ENCODE measurements at regions not wholly inside any gene's neighbourhood (a gene's known extent, or its start where the extent isn't known, plus 50 kb on each side); places are given as distances from the start of the nearest gene placed in this dataset.
"Not testable (repeated sequence)": the region's sequence is repeated elsewhere in the genome, so short reads cannot be mapped to it uniquely, and the experiment has no call there.

DNA sequence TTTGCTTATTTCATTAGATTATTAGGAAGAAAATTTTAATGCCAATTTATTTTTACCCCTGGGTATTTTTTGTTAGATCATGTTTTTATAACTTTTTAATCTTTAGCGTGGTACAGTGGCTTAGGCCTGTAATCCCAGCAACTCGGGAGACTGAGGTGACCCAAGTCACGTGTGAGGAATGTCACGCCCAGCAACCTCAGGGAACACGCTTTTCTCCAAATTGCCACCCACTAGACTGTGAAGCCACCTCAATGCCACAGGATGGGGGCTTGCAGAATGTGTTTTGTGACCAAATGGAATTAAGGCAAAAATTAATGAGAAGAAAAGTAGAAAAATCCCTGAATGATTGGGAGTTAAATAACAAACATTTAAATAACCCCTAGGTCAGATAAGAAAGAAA is 141.8 kb downstream of the LAT start:
- DNase-seq: no peak

DNA sequence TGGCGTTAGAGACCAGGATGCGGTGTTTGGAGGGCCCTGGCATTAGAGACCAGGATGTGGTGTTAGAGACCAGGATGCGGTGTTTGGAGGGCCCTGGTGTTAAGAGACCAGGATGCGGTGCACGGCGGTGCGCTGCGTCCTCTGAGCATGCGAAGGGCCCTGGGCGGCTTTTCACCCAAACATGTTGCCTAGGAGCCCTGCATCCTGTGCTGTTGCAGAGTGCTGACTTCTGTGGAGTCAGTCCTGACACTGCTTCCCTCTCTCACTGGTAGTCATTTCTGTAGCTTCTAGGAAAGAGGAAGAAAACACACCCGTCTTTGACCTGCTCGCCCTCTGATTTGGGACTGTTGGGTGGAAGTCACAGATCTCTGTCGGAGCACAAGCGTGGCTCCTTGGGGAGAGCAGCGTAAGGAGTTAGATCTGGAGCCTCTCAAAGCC is 141.2 kb downstream of the LAT start:
- DNase-seq: no peak

DNA sequence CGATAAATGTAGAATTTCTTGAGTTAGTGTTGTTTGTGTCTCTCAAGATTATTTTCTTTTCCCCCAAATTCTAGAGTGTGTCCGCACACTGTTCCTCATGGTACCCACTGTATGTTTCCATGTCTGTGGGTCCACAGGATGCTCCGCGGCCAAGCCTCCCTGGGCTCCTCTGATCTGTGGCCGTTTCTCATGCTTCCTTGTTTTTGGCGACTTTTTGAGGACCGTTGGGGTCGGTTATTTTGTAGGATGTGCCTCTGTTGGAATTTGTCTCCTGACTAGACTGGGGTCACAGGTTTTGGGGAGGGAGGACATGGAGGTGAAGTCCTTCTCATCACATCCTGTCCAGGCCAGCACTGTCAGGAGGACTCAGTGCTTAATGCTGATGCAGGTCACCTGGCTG is 140.0 kb downstream of the LAT start:
- no peak for DNase-seq

DNA sequence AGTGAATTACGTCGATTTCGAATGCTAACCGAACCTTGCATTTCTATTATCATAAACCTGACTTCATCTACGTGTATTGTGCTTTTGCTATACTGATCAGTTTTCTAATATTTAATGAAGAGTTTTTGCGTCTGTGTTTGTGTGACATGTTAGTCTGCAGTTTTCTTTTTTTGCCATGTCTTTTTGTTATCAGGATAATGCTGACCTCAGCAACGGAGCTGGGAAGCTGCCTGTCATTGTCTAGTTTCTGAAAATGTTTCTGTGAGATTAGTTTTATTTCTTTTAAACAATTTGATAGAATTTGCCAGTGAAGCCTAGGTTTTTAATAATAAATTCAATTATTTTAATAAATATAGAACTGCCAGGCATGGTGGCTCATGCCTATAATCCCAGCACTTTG is 139.3 kb downstream of the LAT start:
- not testable (repeated sequence) for DNase-seq

DNA sequence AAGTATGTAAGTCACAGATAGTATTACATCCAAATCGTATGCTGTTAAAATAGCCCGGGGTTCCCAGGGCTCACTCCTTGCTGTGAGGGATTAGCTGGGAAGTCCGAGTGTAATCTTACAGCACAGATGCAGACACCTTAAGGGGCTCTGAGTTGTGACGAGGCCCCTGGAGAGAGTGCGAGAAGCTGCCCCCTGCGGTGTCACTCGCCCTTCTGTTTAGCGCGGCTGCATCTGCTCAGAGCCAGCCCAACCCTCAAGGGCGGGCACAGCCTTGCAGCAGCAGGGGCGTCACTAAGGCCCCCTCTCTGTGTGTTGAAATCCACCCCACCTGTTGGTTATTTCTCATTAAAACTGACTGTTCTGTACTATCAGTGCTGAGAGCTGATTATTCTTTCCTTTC is 135.8 kb downstream of the LAT start:
- not testable (repeated sequence) for DNase-seq

DNA sequence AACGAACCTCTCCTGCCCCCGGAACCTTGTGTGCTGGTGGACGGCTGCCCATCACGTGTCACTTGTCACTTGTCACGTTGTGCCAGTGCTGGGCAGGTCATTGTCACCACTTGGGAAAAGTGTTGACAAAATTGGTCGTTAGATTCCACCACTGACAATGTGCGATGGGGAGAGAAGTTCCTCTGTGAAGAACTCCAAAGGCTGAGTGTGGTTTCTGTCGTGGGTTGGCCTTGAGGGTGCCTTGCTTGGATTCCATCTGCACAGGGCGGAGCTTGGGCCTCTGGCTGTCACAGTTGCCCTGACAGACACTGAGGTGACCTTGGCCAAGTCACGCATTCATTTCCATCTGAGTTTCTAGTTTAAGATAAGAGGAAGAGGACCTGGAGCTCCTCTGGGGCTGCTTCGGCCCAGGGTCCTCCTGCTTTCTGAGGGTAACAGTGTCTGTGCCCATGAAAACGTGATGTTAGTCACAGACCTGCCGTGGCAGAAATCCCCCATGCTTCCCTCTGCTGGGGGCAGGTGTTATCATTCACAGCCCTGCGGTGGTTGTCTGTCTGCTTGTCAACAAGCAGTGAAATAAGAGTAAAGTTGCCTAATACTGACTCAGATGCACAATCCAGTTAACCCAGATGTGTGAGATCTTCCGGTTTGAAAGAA is 133.6 kb downstream of the LAT start:
- DNase-seq: not testable (repeated sequence)

DNA sequence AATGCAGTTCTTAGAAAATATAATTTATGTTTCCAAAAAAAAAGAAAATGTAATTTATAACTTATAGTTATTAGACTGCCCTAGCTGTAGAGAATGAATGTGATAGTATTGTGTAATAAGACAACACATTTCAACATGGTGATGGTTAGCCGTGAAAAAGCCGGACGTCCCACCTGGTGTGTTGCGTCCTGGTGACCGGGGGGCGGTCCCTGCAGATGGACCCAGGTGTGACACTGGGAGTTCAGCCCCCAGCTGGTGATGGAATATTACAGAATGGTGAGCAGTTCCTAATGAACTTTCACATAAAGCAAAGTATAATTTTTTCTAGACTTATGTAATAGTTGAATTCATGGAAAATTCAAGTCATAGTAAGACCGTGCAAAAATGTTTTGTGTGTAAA is 132.8 kb downstream of the LAT start:
- DNase-seq: no peak

DNA sequence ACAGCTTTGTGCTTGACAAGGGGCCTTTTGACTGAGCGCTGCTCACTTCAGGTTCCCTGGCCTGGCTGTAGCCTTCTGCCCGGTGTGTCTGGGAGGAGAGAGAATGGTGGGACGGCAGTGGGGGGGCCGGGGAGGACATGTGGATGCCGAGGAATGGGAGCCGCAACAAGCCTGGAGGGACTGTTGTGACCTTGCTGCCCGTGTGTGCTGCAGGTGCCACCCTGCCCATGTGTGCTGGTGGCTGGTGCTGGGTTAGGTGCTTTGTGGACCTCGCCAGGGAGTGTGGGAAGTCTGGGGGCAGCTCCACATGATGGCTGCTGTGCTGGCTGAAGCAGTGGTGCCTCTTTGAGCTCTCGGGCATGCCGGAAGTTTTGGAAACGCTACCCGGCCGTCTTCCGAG is 132.1 kb downstream of the LAT start:
- no peak for DNase-seq

DNA sequence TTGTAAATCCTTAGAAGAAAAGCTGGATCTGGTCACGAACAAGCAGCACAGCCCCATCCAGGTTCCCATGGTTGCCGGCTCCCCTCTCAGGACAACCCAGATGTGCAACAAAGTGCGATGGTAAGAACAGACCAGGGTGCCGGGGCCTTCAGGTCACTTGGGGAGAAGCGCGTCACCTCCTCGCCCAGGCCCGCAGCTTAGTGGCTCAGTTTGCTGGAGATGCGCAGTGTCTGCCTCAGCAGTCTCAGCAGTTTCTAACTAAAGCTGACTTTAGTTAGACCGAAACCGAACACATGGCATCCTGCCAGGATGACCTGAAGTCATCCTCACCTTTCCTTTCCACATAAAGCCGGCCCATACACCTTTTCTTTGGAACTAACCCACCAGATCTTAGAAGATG is 131.4 kb downstream of the LAT start:
- not testable (repeated sequence) for DNase-seq

DNA sequence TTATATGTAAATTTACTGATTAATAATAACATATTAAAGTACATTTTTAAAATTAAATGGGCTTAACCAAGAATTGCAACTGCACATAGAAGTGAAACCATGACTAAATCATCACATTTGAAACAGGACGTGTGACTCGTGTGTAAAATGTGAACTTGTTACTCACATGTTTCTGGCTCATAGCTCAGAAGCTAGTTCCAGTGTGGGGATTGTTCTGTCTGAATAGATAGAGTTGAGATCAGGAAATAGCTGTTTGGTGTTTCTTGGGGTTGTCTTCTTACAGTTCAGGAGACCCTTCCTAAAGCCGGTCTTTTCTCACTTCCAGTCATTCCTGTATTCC is 130.9 kb downstream of the LAT start:
- not testable (repeated sequence) for DNase-seq

DNA sequence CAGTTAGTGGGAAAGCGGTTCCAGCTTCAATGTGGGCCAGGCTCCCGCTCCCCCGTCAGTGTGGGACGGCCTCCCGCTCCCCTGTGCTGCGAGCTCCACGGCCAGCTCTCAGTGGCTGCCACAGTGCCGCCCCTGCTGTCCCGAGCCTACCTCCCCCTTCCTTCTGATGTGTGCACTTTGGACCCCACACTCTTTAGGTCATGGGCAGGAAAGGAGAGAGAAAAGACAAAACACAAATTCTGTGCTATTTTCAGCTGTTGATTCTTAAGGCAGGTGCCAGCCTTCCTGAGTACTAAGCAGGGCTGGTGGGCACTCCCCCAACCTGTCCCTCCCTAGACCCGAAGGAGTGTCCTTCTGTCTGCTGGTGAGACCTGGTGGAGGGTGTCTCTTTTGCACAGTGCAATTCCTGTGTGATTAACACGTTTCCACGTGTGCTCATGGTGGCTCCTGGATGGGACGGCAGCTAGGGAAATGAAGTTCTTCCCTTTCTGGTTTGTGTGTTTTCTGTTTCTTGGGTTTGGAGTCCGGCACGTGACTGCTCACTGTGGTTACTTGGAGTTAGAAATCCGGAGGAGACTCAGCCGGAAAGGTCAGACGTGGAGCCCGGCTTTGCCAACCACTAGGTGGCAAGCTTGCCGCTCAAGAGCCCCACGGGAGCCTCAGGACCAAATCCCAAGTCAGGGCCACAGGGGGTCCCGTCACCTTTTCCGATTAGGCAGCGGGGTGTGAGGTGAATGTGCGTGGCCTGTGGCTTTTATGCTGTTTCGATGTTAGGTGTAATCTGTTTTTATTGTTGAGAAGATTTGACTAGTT is 130.3 kb downstream of the LAT start:
- not testable (repeated sequence) for DNase-seq

DNA sequence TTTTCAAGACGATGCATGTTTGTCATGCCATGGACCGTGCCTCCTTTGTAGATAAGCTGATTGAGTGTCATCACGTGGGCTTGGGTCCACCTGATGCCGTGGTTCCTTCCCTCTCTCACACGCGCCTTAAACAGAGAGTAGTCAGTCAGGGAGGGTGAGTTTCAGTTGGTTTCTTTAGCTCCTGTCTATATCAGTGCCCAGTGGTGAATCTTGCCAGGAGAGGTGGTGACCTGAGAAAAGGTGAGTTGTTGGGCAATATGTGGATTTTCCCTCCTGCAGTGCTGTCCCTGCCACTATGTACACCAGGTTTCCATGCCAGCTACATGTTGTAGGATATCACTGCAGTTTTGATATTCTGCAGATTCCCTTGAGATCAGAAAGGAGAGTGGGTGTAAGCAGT is 129.7 kb downstream of the LAT start:
- no peak for DNase-seq

DNA sequence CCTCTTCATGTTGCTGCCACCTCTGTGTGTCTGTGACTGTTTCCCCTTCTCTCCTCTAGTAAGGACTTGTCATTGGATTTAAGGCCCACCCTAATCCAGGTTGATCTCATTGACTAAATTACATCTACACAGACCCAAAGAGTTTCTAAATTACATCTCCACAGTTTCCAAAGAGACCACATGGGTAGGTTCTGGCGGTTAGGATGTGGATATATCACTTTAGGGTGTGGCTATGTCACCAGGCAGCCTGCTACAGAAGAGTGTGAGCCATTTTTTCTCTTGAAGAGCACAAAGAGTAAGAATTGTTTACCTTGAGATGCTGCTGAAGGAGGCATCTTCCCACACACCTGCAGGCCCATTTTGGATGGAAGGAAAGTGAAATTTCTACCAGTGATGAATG is 128.6 kb downstream of the LAT start:
- DNase-seq: not testable (repeated sequence)

DNA sequence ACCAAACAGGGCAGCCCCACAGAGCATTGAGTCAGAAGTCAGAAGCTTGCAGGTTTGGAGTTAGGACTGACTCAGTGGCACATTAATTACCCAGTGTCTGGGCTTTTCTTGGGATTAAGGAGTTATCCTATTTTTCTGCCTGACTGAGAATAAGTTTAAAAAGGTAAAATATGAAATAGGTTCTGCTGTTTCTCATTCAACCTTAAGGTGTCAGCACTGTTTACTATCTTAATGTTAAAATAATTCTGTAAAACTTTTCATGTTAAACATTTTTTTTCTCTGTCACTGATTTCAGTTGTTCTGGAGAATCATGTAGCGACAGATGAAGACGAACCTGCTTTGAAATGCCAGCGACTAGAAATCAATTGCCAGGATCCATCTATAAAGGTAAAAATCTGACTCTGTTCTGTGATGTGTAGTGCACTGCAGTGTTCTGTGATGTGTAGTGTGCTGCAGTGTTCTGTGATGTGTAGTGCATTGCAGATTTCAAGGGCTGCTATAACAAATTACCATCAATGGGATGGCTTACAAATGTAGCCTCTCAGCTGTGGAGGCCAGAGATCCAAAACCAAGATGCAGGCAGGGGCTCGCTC is 128.0 kb downstream of the LAT start:
- DNase-seq: no peak

DNA sequence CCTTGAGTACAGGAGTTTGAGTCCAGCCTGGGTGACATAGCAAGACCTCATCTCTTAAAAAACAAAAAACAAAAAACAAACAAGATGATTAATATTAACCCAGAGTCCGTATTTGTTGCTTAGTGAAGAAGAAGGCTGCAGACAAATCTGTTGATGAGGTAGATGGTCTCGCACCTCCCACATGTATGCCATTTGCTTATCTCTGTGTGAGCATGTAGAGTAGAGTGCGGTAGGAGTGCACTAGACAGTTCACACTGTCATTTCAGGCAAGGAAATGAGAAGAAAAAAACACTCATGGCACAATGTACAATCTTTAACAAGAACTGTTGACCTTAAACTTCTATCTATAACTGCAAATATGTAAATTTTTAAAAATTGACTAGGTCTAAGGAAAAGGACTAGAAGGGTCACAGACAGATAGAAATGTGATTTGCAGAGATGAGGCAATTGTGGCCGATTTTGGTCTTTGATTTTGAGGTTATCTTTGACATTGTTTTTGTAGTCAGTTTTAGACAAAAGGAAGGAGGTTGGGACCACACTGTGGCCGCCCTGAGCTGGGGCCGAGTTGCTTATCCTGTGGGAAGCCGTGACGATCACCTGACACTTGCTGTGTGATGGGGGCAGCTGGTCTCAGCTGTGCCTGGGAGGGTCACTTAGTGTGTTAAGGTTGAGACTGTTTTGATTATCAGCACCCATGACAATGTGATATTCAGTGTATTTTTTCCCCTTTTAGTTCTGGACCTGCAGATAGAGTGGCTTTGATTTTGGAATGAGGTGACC is 127.2 kb downstream of the LAT start:
- not testable (repeated sequence) for DNase-seq

DNA sequence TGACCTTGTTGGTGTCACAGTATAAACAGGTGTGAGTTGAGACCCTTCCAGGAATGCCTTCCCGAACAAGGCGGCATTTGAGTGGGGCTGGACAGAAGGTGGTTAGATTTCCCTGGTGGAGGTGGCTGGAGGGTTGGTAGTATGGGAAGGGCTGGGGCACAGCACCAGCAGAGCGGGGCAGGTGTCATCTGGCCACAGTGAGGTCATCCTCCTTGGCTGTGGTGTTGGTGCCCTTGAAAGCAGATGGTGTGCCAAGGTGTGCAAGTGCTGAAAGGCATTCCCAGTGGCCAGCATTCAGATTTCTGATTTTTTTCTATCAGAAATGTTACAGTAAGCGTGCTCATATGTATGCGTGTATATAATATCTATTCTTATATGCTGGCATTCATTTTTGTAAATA is 126.6 kb downstream of the LAT start:
- no peak for DNase-seq

DNA sequence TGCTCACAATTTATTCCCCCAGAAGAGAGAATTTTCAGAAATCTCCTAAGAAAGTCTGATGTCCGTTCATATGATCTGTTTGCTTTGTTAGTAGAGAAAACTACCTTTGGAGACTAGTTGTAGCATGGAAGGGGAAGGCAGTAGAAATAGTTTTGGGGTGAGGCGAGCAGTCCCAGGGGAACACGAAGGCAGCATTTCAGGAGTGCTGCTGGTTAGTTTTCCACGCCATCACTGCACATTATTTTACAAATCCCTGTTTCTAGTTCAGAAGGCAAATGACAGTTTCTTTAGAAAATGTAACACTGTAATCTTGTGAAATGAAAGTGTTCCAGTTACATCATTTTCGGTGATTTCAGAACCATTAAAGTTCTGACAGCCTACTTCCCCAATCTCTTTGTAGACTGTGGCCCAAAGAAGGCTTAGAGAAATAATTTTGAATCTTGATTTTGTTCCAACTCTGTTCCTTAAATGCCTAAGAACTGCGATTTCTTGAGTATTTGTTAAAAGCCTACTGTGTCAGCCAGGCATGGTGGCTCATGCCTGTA is 123.8 kb downstream of the LAT start:
- DNase-seq: not testable (repeated sequence)

DNA sequence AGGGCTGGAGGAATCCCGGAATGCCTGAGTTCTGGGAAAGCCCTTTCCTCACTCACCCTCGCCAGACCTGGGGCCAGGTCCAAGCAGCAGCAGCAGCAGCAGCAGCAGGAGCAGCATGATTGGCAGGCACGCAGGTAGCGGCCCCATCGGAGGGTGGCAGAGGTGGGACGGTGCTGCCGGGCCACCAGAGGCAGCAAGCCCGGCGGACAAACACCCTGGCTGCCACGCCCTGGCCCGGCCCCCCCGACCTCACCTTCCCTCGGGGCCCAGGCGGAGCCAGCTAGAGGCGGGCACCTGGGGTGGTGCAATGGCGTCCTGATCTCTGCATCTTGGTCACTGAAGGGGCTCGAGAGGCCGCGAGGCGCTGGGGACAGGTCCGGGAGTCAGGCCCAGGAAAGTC is 122.4 kb downstream of the LAT start:
- no peak for DNase-seq

DNA sequence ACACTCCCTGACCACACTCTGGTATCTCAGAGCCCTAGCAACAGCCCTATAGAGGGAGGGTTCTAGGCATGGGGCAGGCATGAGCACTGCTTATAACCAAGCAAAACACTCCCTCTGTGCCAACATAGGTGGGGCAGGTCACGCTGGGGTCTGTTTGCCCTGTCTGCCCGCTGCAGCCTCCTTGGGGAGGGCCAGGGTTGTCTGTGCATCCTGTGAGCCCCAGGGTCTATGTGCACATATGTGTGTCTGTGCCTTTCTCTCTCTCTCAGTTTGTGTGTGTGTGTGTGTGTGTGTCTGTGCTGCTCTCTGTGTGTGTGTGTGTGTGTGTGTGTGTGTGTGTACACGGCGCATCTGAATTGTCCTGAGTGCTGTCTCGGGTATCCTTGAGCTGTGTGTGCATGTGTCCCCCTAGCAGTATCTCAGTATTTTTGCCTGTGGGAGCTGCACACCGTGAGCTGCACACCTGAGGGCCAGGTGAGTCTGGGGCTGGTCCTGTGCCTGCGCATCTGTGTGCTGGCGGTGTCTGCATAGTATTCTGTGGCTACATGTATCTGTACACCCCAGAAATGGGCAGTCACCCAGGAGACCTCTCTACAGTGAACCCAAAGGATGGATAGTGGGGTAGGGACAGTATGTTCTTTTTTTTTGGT is 121.5 kb downstream of the LAT start:
- not testable (repeated sequence) for DNase-seq

DNA sequence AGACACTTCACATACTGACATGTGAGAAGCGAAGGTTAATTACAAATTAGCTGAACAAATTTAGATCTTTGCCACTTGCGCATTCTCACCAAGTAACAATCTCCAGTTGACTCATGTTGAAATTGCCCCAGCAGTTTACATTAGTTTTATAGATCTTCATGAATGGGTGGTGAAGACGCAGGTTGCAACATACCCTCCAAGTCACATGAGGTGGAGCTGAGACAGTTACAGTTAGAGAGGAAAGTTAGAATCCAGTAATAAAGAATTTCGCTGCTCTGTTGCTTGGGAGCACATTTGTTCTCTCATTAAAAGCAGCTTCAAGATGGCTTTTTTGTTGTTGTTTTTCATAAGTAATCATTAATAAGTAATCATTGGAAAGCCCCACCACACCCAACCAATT is 119.7 kb downstream of the LAT start:
- DNase-seq: not testable (repeated sequence)

DNA sequence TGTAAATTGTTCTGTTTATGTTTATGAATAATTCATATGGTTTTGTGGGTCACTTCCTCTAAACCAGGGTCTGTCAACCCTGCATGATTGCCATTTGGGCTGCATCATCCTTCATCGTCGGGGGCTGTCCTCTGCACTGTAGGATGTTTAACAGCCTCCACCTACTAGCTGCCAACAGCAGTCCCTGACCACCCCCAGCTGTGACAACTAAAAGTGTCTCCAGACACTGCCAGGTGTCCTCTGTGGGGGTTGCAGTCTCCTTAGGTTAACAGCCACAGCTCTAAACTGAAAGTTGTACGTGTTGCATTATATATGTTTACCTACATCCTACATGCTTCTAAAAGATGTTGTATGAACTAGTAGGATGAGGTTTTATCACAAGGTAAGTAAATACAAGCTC is 113.1 kb downstream of the LAT start:
- not testable (repeated sequence) for DNase-seq

Data from NCI-H446 treated with DMSO at 0.1 percent for 48 hours (cell line).